Rectal smooth muscle tissue (tissue), 1 donor: ENCODE measurements at regions not wholly inside any gene's neighbourhood (a gene's known extent, or its start where the extent isn't known, plus 50 kb on each side); places are given as distances from the start of the nearest gene placed in this dataset.

Experiments
- H3K27ac ChIP-seq: one replicate; pipeline ENCODE4 v1.7.0; 2013; ENCODE audit warnings: low read depth, low read length, inconsistent platforms
- H3K27me3 ChIP-seq: one replicate; pipeline ENCODE4 v1.7.0; 2013; ENCODE audit warnings: low read length; ENCODE audit not compliant: control insufficient read depth, insufficient read depth
- H3K36me3 ChIP-seq: one replicate; pipeline ENCODE4 v1.7.0; 2013; ENCODE audit warnings: low read length; ENCODE audit not compliant: control insufficient read depth, insufficient read depth
- H3K4me1 ChIP-seq: one replicate; pipeline ENCODE4 v1.7.0; 2013; ENCODE audit warnings: low read length; ENCODE audit not compliant: control insufficient read depth, insufficient read depth
- H3K4me3 ChIP-seq: one replicate; pipeline ENCODE4 v1.7.0; 2013; ENCODE audit warnings: low read length
- H3K9ac ChIP-seq: one replicate; pipeline ENCODE4 v1.7.0; 2013; ENCODE audit warnings: low read length

- Histone ChIP-seq H3K4me1 (no peaks in the 10 kb centered on the region), H3K27ac (no peak overlapping the region), H3K9ac (no peak overlapping the region), H3K27me3 (no peaks in the 10 kb centered on the region), H3K36me3 (no peaks in the 10 kb centered on the region), H3K4me3 (no peak overlapping the region)
Measured at GRCh38 chr13:58080806-58081205, 449.3 kb downstream of the PCDH17 start.

GRCh38 chr13:58081301-58081820 lies 449.8 kb downstream of the PCDH17 start:
- no peaks in the 10 kb centered on the region for H3K27me3 ChIP-seq
- no peaks in the 10 kb centered on the region for H3K36me3 ChIP-seq

GRCh38 chr13:58083064-58083463 lies 451.5 kb downstream of the PCDH17 start:
- Histone ChIP-seq H3K36me3 (no peaks in the 10 kb centered on the region), H3K4me3 (no peak overlapping the region), H3K4me1 (no peaks in the 10 kb centered on the region), H3K9ac (no peak overlapping the region), H3K27ac (no peak overlapping the region), H3K27me3 (no peaks in the 10 kb centered on the region)

More at GRCh38 chr13:58081301-58081820, 449.8 kb downstream of the PCDH17 start:
- H3K27ac ChIP-seq, result no peak overlapping the region
- H3K9ac ChIP-seq, result no peak overlapping the region
- no peak overlapping the region for H3K4me3 ChIP-seq
- no peaks in the 10 kb centered on the region for H3K4me1 ChIP-seq

GRCh38 chr13:58085274-58085673 lies 453.7 kb downstream of the PCDH17 start:
- H3K9ac ChIP-seq, result no peak overlapping the region
- H3K4me1 ChIP-seq, result no peaks in the 10 kb centered on the region
- H3K27ac ChIP-seq, result no peak overlapping the region
- H3K27me3 ChIP-seq, result no peaks in the 10 kb centered on the region
- H3K36me3 ChIP-seq, result no peaks in the 10 kb centered on the region
- no peak overlapping the region for H3K4me3 ChIP-seq

GRCh38 chr13:58085819-58086218 lies 454.3 kb downstream of the PCDH17 start:
- H3K4me1 ChIP-seq, result no peaks in the 10 kb centered on the region
- H3K4me3 ChIP-seq, result no peak overlapping the region
- no peak overlapping the region for H3K9ac ChIP-seq

GRCh38 chr13:58087566-58087965 lies 456.0 kb downstream of the PCDH17 start:
- Histone ChIP-seq H3K4me1 (no peaks in the 10 kb centered on the region), H3K27me3 (no peaks in the 10 kb centered on the region), H3K36me3 (no peaks in the 10 kb centered on the region), H3K27ac (no peak overlapping the region), H3K4me3 (no peak overlapping the region), H3K9ac (no peak overlapping the region)

More at GRCh38 chr13:58085819-58086218, 454.3 kb downstream of the PCDH17 start:
- Histone ChIP-seq H3K27ac (no peak overlapping the region), H3K36me3 (no peaks in the 10 kb centered on the region), H3K27me3 (no peaks in the 10 kb centered on the region)

- Histone ChIP-seq H3K36me3 (no peaks in the 10 kb centered on the region), H3K9ac (no peak overlapping the region), H3K4me3 (no peak overlapping the region), H3K27ac (no peak overlapping the region), H3K27me3 (no peaks in the 10 kb centered on the region), H3K4me1 (no peaks in the 10 kb centered on the region)
Measured at GRCh38 chr13:58093394-58093793, 461.9 kb downstream of the PCDH17 start.

- Histone ChIP-seq H3K9ac (no peak overlapping the region), H3K4me3 (no peak overlapping the region), H3K36me3 (no peaks in the 10 kb centered on the region), H3K27me3 (no peaks in the 10 kb centered on the region), H3K27ac (no peak overlapping the region), H3K4me1 (no peaks in the 10 kb centered on the region)
Measured at GRCh38 chr13:58097831-58098230, 466.3 kb downstream of the PCDH17 start.

- no peaks in the 10 kb centered on the region for H3K4me1 ChIP-seq
- no peaks in the 10 kb centered on the region for H3K27me3 ChIP-seq
- H3K9ac ChIP-seq, result no peak overlapping the region
- no peaks in the 10 kb centered on the region for H3K36me3 ChIP-seq
- no peak overlapping the region for H3K27ac ChIP-seq
- H3K4me3 ChIP-seq, result no peak overlapping the region
Measured at GRCh38 chr13:58119351-58119750, 487.8 kb downstream of the PCDH17 start.

GRCh38 chr13:58119804-58120203 lies 488.3 kb downstream of the PCDH17 start:
- Histone ChIP-seq H3K36me3 (no peaks in the 10 kb centered on the region), H3K27ac (no peak overlapping the region)

GRCh38 chr13:58126496-58126895 lies 495.0 kb downstream of the PCDH17 start:
- no peak overlapping the region for H3K27ac ChIP-seq
- no peaks in the 10 kb centered on the region for H3K27me3 ChIP-seq
- no peak overlapping the region for H3K4me3 ChIP-seq
- no peaks in the 10 kb centered on the region for H3K36me3 ChIP-seq
- no peaks in the 10 kb centered on the region for H3K4me1 ChIP-seq
- H3K9ac ChIP-seq, result no peak overlapping the region

More at GRCh38 chr13:58119804-58120203, 488.3 kb downstream of the PCDH17 start:
- no peak overlapping the region for H3K4me3 ChIP-seq
- no peak overlapping the region for H3K9ac ChIP-seq
- H3K27me3 ChIP-seq, result no peaks in the 10 kb centered on the region
- H3K4me1 ChIP-seq, result no peaks in the 10 kb centered on the region

GRCh38 chr13:58134012-58134411 lies 502.5 kb downstream of the PCDH17 start:
- H3K4me3 ChIP-seq, result no peak overlapping the region
- H3K4me1 ChIP-seq, result no peaks in the 10 kb centered on the region
- H3K27ac ChIP-seq, result no peak overlapping the region
- H3K36me3 ChIP-seq, result no peaks in the 10 kb centered on the region
- H3K9ac ChIP-seq, result no peak overlapping the region
- no peaks in the 10 kb centered on the region for H3K27me3 ChIP-seq

GRCh38 chr13:58134525-58134924 lies 503.0 kb downstream of the PCDH17 start:
- H3K9ac ChIP-seq, result no peak overlapping the region
- H3K27ac ChIP-seq, result no peak overlapping the region
- no peak overlapping the region for H3K4me3 ChIP-seq
- H3K36me3 ChIP-seq, result no peaks in the 10 kb centered on the region
- no peaks in the 10 kb centered on the region for H3K27me3 ChIP-seq
- H3K4me1 ChIP-seq, result no peaks in the 10 kb centered on the region
